ENCODE measurements at regions not wholly inside any gene's neighbourhood (a gene's known extent, or its start where the extent isn't known, plus 50 kb on each side); places are given as distances from the start of the nearest gene placed in this dataset.

- TF ChIP-seq, protein P1, sequence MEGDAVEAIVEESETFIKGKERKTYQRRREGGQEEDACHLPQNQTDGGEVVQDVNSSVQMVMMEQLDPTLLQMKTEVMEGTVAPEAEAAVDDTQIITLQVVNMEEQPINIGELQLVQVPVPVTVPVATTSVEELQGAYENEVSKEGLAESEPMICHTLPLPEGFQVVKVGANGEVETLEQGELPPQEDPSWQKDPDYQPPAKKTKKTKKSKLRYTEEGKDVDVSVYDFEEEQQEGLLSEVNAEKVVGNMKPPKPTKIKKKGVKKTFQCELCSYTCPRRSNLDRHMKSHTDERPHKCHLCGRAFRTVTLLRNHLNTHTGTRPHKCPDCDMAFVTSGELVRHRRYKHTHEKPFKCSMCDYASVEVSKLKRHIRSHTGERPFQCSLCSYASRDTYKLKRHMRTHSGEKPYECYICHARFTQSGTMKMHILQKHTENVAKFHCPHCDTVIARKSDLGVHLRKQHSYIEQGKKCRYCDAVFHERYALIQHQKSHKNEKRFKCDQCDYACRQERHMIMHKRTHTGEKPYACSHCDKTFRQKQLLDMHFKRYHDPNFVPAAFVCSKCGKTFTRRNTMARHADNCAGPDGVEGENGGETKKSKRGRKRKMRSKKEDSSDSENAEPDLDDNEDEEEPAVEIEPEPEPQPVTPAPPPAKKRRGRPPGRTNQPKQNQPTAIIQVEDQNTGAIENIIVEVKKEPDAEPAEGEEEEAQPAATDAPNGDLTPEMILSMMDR (IDR thresholded peaks at IDR 0.05) = no peak
- TF ChIP-seq ZFX (IDR thresholded peaks at IDR 0.05; ENCODE audit: borderline replicate concordance) = no peak
These were observed 287.2 kb upstream of the GADL1 start for GRCh38 chr3:31181661-31182060.
